Mesenchymal stem cell (in vitro differentiated cells and primary cell): ENCODE measurements at regions not wholly inside any gene's neighbourhood (a gene's known extent, or its start where the extent isn't known, plus 50 kb on each side); places are given as distances from the start of the nearest gene placed in this dataset.

Source experiments
- DNase-seq: peaks from one replicate; pipeline ENCODE4 v3.0.0-alpha.2; 2013
- H2AFZ ChIP-seq: one replicate; pipeline ENCODE4 v1.6.1; 2013; ENCODE audit warnings: low read depth, mild to moderate bottlenecking, control low read depth, inconsistent platforms, low read length, moderate library complexity
- H2AK5ac ChIP-seq: 2 replicates; pipeline ENCODE4 v1.6.1; 2013; ENCODE audit warnings: low read length, moderate library complexity, mild to moderate bottlenecking, inconsistent platforms; ENCODE audit not compliant: severe bottlenecking
- H2BK120ac ChIP-seq: one replicate; pipeline ENCODE4 v1.6.1; 2013; ENCODE audit warnings: low read depth, mild to moderate bottlenecking, inconsistent platforms, low read length, moderate library complexity
- H2BK12ac ChIP-seq, 2 experiments: one replicate each; pipeline ENCODE4 v1.6.1; 2013; ENCODE audit warnings: inconsistent platforms in 2 of 2, low read length in 2 of 2, mild to moderate bottlenecking in 2 of 2, moderate library complexity in 2 of 2, control low read depth in 1 of 2
- H2BK15ac ChIP-seq: one replicate; pipeline ENCODE4 v1.6.1; 2013; ENCODE audit warnings: mild to moderate bottlenecking, low read depth, inconsistent platforms; ENCODE audit not compliant: poor library complexity, severe bottlenecking
- H2BK5ac ChIP-seq: 2 replicates; pipeline ENCODE4 v1.6.1; 2013; ENCODE audit warnings: low read depth, mild to moderate bottlenecking, low read length, control low read depth, inconsistent platforms; ENCODE audit not compliant: poor library complexity, severe bottlenecking
- H3K14ac ChIP-seq, 2 experiments: one replicate each; pipeline ENCODE4 v1.6.1; 2013; ENCODE audit warnings: inconsistent platforms in 2 of 2, low read length in 2 of 2, control low read depth in 1 of 2, mild to moderate bottlenecking in 1 of 2, moderate library complexity in 1 of 2
- H3K18ac ChIP-seq, 2 experiments: one replicate each; pipeline ENCODE4 v1.6.1; 2013; ENCODE audit warnings: inconsistent platforms in 2 of 2, low read length in 2 of 2, control low read depth in 1 of 2, low read depth in 1 of 2, mild to moderate bottlenecking in 1 of 2
- H3K23ac ChIP-seq, 2 experiments: one replicate each; pipeline ENCODE4 v1.6.1; 2013; ENCODE audit warnings: inconsistent platforms in 2 of 2, low read length in 2 of 2, mild to moderate bottlenecking in 2 of 2, moderate library complexity in 2 of 2, control low read depth in 1 of 2
- H3K27ac ChIP-seq: 2 replicates; pipeline ENCODE4 v1.5.1; 2013; ENCODE audit warnings: mild to moderate bottlenecking, moderate library complexity, low read length, control low read depth, inconsistent platforms; ENCODE audit not compliant: poor library complexity, severe bottlenecking
- H3K27me3 ChIP-seq, 2 experiments: 2 replicates each; pipeline versions ENCODE4 v1.6.1 to v1.7.0; 2013; ENCODE audit warnings: low read length in 2 of 2, mild to moderate bottlenecking in 2 of 2, moderate library complexity in 2 of 2, control low read depth in 1 of 2, inconsistent platforms in 1 of 2; ENCODE audit not compliant: control insufficient read depth in 1 of 2, insufficient read depth in 1 of 2
- H3K36me3 ChIP-seq, 2 experiments: 2 replicates each; pipeline versions ENCODE4 v1.6.1 to v1.7.0; 2013; ENCODE audit warnings: low read length in 2 of 2, control low read depth in 1 of 2, inconsistent platforms in 1 of 2, low read depth in 1 of 2, mild to moderate bottlenecking in 1 of 2; ENCODE audit not compliant: insufficient read depth in 2 of 2, control insufficient read depth in 1 of 2
- H3K4ac ChIP-seq, 2 experiments: one replicate each; pipeline ENCODE4 v1.6.1; 2013; ENCODE audit warnings: inconsistent platforms in 2 of 2, low read length in 2 of 2, mild to moderate bottlenecking in 2 of 2, moderate library complexity in 2 of 2, control low read depth in 1 of 2, low read depth in 1 of 2
- H3K4me1 ChIP-seq: 2 replicates; pipeline ENCODE4 v1.6.1; 2013; ENCODE audit warnings: low read depth, low read length, control low read depth; ENCODE audit not compliant: control insufficient read depth, insufficient read depth
- H3K4me2 ChIP-seq: 2 replicates; pipeline ENCODE4 v1.6.1; 2013; ENCODE audit warnings: low read length, mild to moderate bottlenecking, inconsistent platforms; ENCODE audit not compliant: poor library complexity, severe bottlenecking
- H3K4me3 ChIP-seq, 2 experiments: 2 replicates each; pipeline versions ENCODE4 v1.5.1 to v1.7.0; 2013; ENCODE audit warnings: low read length in 2 of 2, mild to moderate bottlenecking in 2 of 2, control low read depth in 1 of 2, low read depth in 1 of 2; ENCODE audit not compliant: insufficient read depth in 1 of 2
- H3K79me1 ChIP-seq: replicated peaks from 2 replicates; pipeline ENCODE4 v1.6.1; 2013; ENCODE audit warnings: mild to moderate bottlenecking, control low read depth, low read length, inconsistent platforms; ENCODE audit not compliant: poor library complexity, severe bottlenecking
- H3K9ac ChIP-seq: 2 replicates; pipeline ENCODE4 v1.7.0; 2013; ENCODE audit warnings: mild to moderate bottlenecking, low read length, moderate library complexity
- H3K9me3 ChIP-seq: 2 replicates; pipeline ENCODE4 v1.7.0; 2013; ENCODE audit warnings: mild to moderate bottlenecking, low read length; ENCODE audit not compliant: control insufficient read depth
- H4K8ac ChIP-seq: one replicate; pipeline ENCODE4 v1.6.1; 2013; ENCODE audit warnings: inconsistent platforms, mild to moderate bottlenecking, low read length, moderate library complexity
- H4K91ac ChIP-seq: one replicate; pipeline ENCODE4 v1.6.1; 2013; ENCODE audit warnings: mild to moderate bottlenecking, low read length, inconsistent platforms
- WGBS: methylation state at CpG from one replicate; pipeline ENCODE4 v1.1.7; 2013; ENCODE audit warnings: mixed read lengths; 5-methylcytosine and 5-hydroxymethylcytosine counted together

DNA sequence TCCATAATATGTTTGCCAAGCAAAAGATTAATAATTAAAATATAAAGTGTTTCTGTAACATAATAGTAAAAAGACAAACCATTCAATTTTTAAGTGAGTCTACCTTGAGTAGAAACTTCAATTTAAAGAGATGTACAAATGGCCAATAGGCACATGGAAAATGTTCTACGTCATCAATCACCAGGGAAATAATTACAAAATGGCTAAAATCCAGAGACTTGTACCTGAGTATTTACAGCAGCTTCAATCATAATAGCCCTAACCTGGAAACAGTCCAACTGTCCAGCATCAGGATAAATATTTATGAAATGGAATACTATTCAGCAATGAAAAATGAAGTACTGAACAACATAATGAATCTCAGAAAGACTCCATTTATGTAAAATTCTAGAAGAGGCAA lies 95.5 kb upstream of the FAR2 start:
- no peak overlapping the region for H2BK120ac ChIP-seq
- no peak overlapping the region for H3K4me3 ChIP-seq
- H3K4ac ChIP-seq: no peak overlapping the region
- no peak overlapping the region for H4K91ac ChIP-seq
- no peak overlapping the region for H4K8ac ChIP-seq
- no peak overlapping the region for H3K14ac ChIP-seq
- H3K4me2 ChIP-seq: no peak overlapping the region
- no peaks in the 10 kb centered on the region for H3K4me1 ChIP-seq
- DNase-seq: no peak
- H3K18ac ChIP-seq: no peak overlapping the region
- no peak overlapping the region for H2BK15ac ChIP-seq
- no peak overlapping the region for H2BK12ac ChIP-seq
- no peak overlapping the region for H2AK5ac ChIP-seq
- peaks cover 4% of the 10 kb centered on the region for H3K9me3 ChIP-seq
- H3K27ac ChIP-seq: no peak overlapping the region
- H3K36me3 ChIP-seq: no peaks in the 10 kb centered on the region
- WGBS: no CpG with 5 or more reads among the region's 1 CpG
- H2BK5ac ChIP-seq: no peak overlapping the region
- H2AFZ ChIP-seq: no peak overlapping the region
- H3K9ac ChIP-seq: no peak overlapping the region
- no peak overlapping the region for H3K23ac ChIP-seq
- H3K79me1 ChIP-seq: no peaks in the 10 kb centered on the region
- H3K27me3 ChIP-seq: no peaks in the 10 kb centered on the region

GRCh38 chr12:29054858-29055663 lies 94.0 kb upstream of the FAR2 start:
- no peak overlapping the region for H3K4me2 ChIP-seq
- no peak overlapping the region for H2BK12ac ChIP-seq
- H2AK5ac ChIP-seq: no peak overlapping the region
- no peak overlapping the region for H3K14ac ChIP-seq
- peaks cover 0 to 4% of the 10 kb centered on the region in 2 experiments for H3K27me3 ChIP-seq
- no peak overlapping the region for H4K91ac ChIP-seq
- no peak overlapping the region for H4K8ac ChIP-seq
- no peak overlapping the region for H3K18ac ChIP-seq
- DNase-seq: peak; percentile 54
- no peak overlapping the region for H2BK15ac ChIP-seq
- no peak overlapping the region for H3K23ac ChIP-seq
- H3K27ac ChIP-seq: no peak overlapping the region
- 29% methylated on average over 3 of the region's 3 CpGs for WGBS
- H2BK120ac ChIP-seq: no peak overlapping the region
- H2BK5ac ChIP-seq: no peak overlapping the region
- no peak overlapping the region for H3K4me3 ChIP-seq
- H3K9ac ChIP-seq: no peak overlapping the region
- no peaks in the 10 kb centered on the region for H3K4me1 ChIP-seq
- H2AFZ ChIP-seq: no peak overlapping the region
- peaks cover 4% of the 10 kb centered on the region for H3K9me3 ChIP-seq
- H3K36me3 ChIP-seq: no peaks in the 10 kb centered on the region
- no peak overlapping the region for H3K4ac ChIP-seq
- H3K79me1 ChIP-seq: no peaks in the 10 kb centered on the region

DNA sequence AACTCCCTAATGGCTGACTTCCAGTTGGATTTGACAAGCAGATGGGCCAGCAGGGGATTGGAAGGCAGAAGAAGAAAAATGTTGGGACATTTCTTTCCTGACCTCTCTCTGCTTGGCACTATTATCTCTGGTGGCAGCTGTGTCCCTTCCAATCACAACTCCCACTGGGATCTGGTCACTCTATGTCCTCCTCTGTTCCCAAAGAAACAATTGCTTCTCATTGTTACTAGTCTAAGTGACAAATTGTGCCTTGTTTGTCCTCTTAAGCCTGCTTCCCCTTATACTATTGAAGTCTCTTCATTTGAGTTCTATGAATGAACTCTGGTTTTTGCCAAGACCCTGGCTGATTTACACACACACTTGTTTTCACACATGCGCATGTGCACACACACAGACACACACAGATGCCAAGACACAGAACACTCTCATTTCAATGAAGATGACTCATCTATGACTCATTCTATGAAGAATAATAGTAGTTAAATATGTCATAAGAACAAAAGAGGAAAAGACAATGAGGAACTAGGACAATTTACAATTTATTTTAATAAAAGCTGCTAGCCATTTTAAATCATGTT lies 83.0 kb upstream of the FAR2 start:
- no peak overlapping the region for H2BK5ac ChIP-seq
- H4K8ac ChIP-seq: no peak overlapping the region
- no peak overlapping the region for H3K4me3 ChIP-seq
- no peak overlapping the region for H2BK12ac ChIP-seq
- no peak overlapping the region for H3K4ac ChIP-seq
- no peak overlapping the region for H4K91ac ChIP-seq
- H2AK5ac ChIP-seq: no peak overlapping the region
- H2BK120ac ChIP-seq: no peak overlapping the region
- no peak overlapping the region for H2BK15ac ChIP-seq
- H3K9me3 ChIP-seq: no peaks in the 10 kb centered on the region
- WGBS: 100% methylated on average over 1 of the region's 1 CpG
- H3K18ac ChIP-seq: no peak overlapping the region
- H3K9ac ChIP-seq: no peak overlapping the region
- DNase-seq: peak; percentile 48
- no peak overlapping the region for H3K4me2 ChIP-seq
- peaks cover 0 to 10% of the 10 kb centered on the region in 2 experiments for H3K27me3 ChIP-seq
- no peak overlapping the region for H3K14ac ChIP-seq
- no peak overlapping the region for H2AFZ ChIP-seq
- no peak overlapping the region for H3K23ac ChIP-seq
- H3K79me1 ChIP-seq: no peaks in the 10 kb centered on the region
- no peak overlapping the region for H3K27ac ChIP-seq
- H3K4me1 ChIP-seq: no peaks in the 10 kb centered on the region
- H3K36me3 ChIP-seq: no peaks in the 10 kb centered on the region

- H3K18ac ChIP-seq: no peak overlapping the region
- no peak overlapping the region for H3K4ac ChIP-seq
- WGBS: 98% methylated on average over 1 of the region's 1 CpG
- no peak overlapping the region for H4K91ac ChIP-seq
- H3K4me3 ChIP-seq: no peak overlapping the region
- no peak overlapping the region for H2AFZ ChIP-seq
- no peaks in the 10 kb centered on the region for H3K79me1 ChIP-seq
- no peak overlapping the region for H3K4me2 ChIP-seq
- no peak overlapping the region for H3K23ac ChIP-seq
- H3K9ac ChIP-seq: no peak overlapping the region
- no peak overlapping the region for H2BK12ac ChIP-seq
- H3K4me1 ChIP-seq: no peaks in the 10 kb centered on the region
- no peak overlapping the region for H2BK15ac ChIP-seq
- H2AK5ac ChIP-seq: no peak overlapping the region
- H2BK5ac ChIP-seq: no peak overlapping the region
- H3K9me3 ChIP-seq: no peaks in the 10 kb centered on the region
- H4K8ac ChIP-seq: no peak overlapping the region
- peaks cover 0 to 10% of the 10 kb centered on the region in 2 experiments for H3K27me3 ChIP-seq
- no peak overlapping the region for H3K14ac ChIP-seq
- no peak for DNase-seq
- no peak overlapping the region for H2BK120ac ChIP-seq
- H3K27ac ChIP-seq: no peak overlapping the region
- no peaks in the 10 kb centered on the region for H3K36me3 ChIP-seq
These were observed 81.6 kb upstream of the FAR2 start for GRCh38 chr12:29067430-29067829.
